Stimulated activated CD4-positive, alpha-beta T cell treated with anti-CD3 and anti-CD28 coated beads, TNF-alpha, amount 100 ng/mL, for 24 hours (primary cell): ENCODE measurements at regions not wholly inside any gene's neighbourhood (a gene's known extent, or its start where the extent isn't known, plus 50 kb on each side); places are given as distances from the start of the nearest gene placed in this dataset.
A peak's percentile ranks its signal among the peaks of the same experiment; 100 is the strongest.
"Not testable (repeated sequence)": the region's sequence is repeated elsewhere in the genome, so short reads cannot be mapped to it uniquely, and the experiment has no call there.

ENCODE experiments used
- DNase-seq, 3 experiments: peaks; one replicate each; pipeline ENCODE4 v3.0.0-alpha.2; 2020; ENCODE audit warnings: low read depth in 3 of 3

- not testable (repeated sequence) for DNase-seq
Observed at GRCh38 chr6:180091-180694, 112.1 kb upstream of the DUSP22 start.

- no peak for DNase-seq
Observed at GRCh38 chr6:181049-181654, 111.1 kb upstream of the DUSP22 start.

- no peak for DNase-seq
Observed at GRCh38 chr6:183668-184067, 108.6 kb upstream of the DUSP22 start.

DNA sequence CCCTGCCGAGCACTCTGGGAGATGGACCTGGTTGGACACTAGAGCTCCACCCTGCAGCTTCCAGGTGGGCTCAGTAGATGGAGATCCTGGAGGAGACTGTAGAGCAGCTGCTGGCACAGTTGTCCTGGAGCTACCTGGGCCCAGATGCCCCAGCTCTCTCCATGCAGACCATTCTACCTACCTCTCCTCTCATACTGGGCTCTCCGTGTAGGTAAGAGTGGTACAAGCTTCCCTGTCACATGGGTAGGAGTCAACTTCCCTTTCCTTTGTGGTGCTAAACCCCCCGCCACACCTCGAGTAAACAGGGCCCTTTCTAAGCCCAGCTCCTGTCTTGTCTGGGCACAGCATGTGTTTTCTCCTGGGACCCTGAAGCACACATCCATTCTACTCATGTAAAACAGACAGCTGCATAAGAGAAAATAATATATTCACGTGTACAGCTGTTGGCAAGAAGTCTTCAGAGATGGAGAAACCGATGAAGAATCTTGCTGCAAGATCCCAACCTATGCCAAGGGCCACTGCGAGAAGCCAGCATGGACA lies 108.1 kb upstream of the DUSP22 start:
- DNase-seq = no peak

DNA sequence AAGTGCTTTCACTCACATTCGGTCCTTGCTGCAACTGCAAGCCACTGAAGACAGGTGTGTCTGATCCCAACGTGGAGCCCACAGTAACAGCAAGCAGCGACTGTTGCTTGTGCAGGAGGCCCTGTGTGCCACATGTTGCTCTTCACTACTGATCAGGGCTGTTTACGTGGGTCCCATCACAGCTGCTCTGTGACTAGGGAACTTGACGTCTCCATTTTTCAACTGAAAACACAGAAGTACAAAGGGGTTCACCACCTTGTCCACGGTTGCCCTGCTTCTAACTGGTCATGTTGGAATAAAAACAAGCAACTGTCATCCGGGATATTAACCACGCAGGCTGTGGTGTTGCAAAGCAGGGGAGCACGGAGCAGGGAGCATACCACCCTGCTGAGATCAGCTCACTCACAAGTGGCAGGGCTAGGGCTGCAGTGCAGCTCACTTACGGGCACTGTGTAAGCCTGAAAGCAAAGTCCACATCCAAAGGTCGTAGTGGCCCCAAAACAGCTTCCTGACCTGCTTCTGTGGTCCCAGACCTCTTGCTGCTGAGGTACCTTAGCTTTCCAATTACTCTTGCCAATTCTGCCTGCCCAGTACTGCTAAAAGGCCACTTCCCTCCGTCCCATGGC lies 105.8 kb upstream of the DUSP22 start:
- DNase-seq = no peak

GRCh38 chr6:187210-187861 lies 105.0 kb upstream of the DUSP22 start:
- DNase-seq = no peak

GRCh38 chr6:188821-189655 lies 103.2 kb upstream of the DUSP22 start:
- peak; percentile 61 to 82 (median 61) for DNase-seq

- no peak for DNase-seq
Observed at GRCh38 chr6:189676-190075, 102.6 kb upstream of the DUSP22 start.

DNA sequence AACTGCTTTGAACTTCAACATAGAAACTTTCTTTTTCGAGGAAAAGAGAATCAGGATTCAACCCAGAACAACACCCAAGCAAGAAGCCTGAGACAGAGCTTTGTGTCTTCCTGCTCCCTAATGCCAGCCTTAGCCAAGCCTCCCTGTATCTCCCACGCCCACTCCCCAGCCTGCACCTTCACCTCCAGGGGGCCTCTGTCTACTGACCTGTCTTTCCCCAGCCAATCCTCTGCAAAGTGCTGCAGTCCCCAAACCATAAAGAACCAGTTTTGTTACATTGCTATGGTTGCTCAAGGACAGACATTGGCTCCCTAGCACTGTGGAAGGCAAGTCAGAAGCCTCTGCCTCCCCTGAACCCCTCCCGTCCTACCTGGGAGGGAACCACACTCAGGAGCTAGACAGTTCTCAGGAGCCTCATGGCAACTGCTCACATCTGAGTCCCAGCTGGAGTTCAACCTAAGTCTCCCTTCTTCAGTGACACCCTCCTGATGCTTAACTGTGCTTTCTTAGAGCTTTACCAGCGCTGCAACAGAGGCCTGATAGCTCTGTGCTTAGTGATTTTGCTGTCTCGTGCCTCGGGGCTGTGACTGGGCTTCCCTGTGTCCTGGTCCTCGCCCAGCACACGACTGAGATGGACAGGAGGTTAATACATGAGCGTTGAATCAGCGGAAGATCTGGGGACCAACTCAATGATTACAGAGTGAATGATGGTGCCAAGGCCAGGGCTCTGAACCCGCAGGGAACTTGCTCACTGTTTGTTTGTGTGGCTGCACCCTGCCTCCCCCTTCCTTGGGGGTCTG lies 101.5 kb upstream of the DUSP22 start:
- no peak for DNase-seq

DNA sequence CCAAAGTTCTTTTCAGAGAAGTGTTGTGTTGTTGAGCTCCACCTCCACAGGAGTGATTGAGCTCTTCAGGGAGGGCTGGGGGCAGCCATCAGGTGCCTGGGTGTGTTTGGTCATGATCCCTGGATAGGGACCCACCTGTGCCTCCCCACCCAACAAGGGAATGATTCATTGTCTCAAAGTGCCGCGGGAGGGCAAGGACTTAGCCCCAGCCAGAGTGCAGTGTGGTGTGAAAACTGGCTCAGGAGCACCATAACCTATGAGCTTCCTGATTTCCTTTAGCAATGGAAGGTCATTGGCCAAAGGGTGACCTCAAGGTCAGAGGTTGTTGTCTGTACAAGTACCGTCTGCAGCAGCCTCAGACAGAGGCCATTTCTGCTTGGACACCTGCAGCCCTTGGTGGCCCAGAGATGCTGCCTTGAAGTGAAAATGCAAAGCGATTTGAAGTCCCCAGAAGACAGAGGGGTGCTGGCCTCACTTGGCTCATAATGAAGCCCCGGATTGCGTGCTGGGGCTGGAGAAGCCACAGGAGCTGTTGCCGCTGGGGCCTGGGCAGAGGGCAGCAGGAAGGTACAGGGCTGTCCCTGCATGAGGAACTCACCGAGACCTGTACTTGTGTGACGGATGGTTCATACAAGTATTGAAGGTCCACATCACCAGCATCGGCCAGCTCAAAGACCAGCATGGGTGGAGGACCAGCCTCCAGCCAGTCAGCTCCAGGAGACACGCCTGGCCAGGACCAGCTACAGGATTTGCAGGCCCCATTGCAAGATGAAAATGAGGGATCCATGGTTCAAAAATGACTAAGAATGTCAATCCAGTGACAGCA lies 100.6 kb upstream of the DUSP22 start:
- DNase-seq = no peak

DNA sequence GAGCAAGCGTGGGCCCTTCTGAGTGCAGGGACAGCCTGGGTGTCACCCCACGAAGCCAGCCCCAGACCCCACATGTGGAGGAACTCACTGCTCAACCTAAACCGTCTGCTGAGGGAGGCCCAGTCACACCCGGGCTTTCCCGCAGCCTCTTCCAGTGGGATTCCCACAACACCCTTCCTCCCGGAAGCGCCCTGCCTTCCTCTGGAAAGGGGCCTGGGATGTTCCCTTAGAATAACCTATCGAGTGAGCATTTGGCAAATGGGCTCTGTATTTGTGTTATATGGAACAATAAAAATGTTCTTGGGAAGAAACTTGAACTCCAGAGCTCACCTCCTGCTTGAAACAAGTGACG lies 100.0 kb upstream of the DUSP22 start:
- no peak for DNase-seq

GRCh38 chr6:193180-193579 lies 99.1 kb upstream of the DUSP22 start:
- no peak for DNase-seq

DNA sequence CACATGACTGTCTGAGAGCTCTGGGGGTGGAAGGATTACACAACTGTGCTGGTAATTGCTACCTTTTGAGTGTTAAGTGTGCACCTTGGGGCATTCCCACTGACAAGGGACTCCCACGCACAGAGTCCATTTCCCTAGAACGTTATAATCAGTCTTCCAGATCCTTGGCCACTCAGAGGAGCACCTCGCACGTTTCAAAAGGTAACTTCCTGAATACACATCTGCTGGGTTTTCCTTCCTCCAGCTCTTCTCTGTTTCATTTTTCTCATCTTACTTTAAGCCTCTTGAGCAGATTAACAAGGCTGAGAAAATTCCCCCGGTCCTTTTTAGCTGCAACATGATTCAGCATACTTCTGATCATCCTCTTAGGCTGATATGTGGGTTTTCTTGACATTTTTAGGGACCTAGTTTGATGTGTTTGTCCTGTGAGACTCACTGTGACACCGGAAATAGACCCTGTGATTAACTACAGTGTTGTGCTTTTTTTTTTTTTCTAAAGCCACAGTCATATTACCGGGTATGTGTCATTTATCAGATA lies 98.4 kb upstream of the DUSP22 start:
- peak in 2 of 3 experiments; percentile 27 to 31 for DNase-seq

DNA sequence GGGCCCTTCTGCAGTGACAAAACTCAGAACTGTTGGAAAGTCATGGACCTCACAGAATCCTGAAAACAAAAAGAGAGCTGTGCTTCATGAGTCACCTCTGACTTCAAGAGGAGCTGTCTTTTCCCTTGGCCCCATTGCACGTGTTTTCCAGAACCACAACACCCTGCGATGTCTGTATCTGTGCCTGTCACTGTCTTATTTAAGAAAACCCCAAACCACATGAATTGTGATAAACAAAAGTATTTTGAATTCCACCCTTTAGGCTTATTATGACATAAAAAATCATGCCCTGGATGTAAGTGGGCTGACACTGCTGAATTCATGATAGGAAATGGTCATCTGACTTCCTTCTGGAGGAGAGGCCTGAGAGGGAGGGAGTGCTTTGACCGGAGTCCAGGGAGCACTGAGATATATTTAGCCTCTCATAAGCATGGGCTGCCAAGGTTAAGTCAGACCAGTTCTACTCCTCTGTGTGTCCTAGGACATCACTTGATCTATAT lies 96.4 kb upstream of the DUSP22 start:
- DNase-seq = peak; percentile 41 to 56 (median 50)

DNA sequence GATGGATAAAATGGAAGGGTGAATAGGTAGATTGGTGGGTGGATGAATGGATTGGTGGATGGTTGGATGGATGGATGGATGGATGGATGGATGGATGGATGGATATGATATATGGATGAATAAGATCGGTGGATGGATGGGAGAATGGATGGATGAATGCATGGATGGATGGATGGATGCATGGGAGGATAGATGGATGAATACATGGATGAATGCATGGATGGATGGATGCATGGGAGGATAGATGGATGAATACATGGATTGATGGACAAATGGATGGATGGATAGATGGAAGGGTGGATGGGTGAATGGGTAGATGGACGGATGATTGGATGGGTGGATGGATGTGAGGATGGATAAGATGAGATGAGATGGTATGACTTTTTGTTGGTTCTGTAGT lies 95.7 kb upstream of the DUSP22 start:
- DNase-seq = no peak

- no peak for DNase-seq
Observed at GRCh38 chr6:203661-204060, 88.6 kb upstream of the DUSP22 start.

DNA sequence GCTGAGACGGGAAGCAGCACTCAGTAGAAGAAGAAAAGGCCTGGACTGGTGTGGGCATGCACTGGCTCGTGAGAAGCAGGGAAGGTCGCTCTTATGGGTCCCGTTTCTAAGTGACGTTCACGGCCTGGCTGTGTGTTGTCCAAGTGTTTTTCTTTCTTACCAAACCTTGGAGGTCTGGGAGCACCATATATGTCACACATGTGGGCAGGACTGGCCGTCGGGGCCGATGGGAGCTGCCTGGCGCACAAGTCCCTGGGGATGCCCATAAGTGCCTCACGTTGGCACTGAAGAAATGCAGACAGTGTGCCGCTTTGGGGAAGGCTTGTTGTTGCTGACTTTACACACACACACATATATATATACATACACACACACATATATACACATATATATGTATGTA lies 86.0 kb upstream of the DUSP22 start:
- DNase-seq = no peak

GRCh38 chr6:208364-208763 lies 83.9 kb upstream of the DUSP22 start:
- DNase-seq = no peak

DNA sequence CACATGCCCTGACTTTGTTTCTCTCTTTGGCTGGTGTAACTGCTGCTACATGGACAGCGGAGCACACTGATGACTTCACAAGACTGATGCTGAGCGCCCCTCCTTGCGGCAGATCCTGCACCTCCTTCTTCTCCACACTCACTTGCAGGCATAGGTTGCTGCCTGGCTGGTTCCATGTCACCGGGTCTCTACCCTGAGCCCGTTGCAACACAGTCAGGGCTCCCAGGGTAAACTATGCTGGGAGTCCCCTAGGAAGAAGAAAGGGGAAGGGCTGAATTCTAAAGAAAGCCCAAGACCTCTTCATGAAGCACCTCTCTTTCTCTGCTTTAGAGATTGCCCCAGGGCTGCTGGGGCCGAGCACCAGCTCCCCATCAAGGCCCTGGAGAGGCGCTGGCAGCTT lies 83.3 kb upstream of the DUSP22 start:
- DNase-seq = no peak
